ENCODE measurements at regions not wholly inside any gene's neighbourhood (a gene's known extent, or its start where the extent isn't known, plus 50 kb on each side); places are given as distances from the start of the nearest gene placed in this dataset.

- intact Hi-C loops (cut with micrococcal nuclease) (no loop called here), dilution Hi-C loops (cut with MboI; ENCODE audit: extremely low pct_ligation_motif_present, low sequenced_read_pairs) (no loop called here)
- no TSS peak for BruUV-seq (replicated peaks)
- H3K9me3 ChIP-seq (replicated peaks; ENCODE audit: control insufficient read depth, insufficient read depth, low read length): peaks cover 3% of the 10 kb centered on the region
- no peak for FAIRE-seq
- H2AFZ ChIP-seq (ENCODE audit: low read depth, low read length): no peak overlapping the region
- TF ChIP-seq GATA2 (IDR thresholded peaks at IDR 0.05; ENCODE audit: insufficient read depth, insufficient read length, low read depth, low read length) (no peak), EZH2 (IDR thresholded peaks at IDR 0.05; ENCODE audit: borderline replicate concordance, low read depth, low read length, severe bottlenecking) (no peak), POLR2A (IDR thresholded peaks at IDR 0.05; ENCODE audit: low read depth, low read length) (no peak), JUN (IDR thresholded peaks at IDR 0.05; ENCODE audit: borderline replicate concordance, insufficient read depth, insufficient read length, low read depth) (no peak), FOS (IDR thresholded peaks at IDR 0.05; ENCODE audit: borderline replicate concordance, insufficient read depth, low read length) (no peak), MYC (IDR thresholded peaks at IDR 0.05; ENCODE audit: low read depth, low read length) (no peak), POLR2AphosphoS5 (IDR thresholded peaks at IDR 0.05; ENCODE audit: insufficient read depth, low read depth, low read length) (no peak)
- TF ChIP-seq, protein P1, sequence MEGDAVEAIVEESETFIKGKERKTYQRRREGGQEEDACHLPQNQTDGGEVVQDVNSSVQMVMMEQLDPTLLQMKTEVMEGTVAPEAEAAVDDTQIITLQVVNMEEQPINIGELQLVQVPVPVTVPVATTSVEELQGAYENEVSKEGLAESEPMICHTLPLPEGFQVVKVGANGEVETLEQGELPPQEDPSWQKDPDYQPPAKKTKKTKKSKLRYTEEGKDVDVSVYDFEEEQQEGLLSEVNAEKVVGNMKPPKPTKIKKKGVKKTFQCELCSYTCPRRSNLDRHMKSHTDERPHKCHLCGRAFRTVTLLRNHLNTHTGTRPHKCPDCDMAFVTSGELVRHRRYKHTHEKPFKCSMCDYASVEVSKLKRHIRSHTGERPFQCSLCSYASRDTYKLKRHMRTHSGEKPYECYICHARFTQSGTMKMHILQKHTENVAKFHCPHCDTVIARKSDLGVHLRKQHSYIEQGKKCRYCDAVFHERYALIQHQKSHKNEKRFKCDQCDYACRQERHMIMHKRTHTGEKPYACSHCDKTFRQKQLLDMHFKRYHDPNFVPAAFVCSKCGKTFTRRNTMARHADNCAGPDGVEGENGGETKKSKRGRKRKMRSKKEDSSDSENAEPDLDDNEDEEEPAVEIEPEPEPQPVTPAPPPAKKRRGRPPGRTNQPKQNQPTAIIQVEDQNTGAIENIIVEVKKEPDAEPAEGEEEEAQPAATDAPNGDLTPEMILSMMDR (IDR thresholded peaks at IDR 0.05; ENCODE audit: extremely low read depth in 1 of 2, insufficient read depth in 1 of 2, low read depth in 1 of 2, low read length in 2 of 2): no peak
- TF ChIP-seq, protein P2, sequence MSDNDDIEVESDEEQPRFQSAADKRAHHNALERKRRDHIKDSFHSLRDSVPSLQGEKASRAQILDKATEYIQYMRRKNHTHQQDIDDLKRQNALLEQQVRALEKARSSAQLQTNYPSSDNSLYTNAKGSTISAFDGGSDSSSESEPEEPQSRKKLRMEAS (IDR thresholded peaks at IDR 0.05; ENCODE audit: insufficient read depth, insufficient read length): no peak
- H3K9me1 ChIP-seq (replicated peaks; ENCODE audit: control insufficient read depth, extremely low read depth, insufficient read depth, low read length): no peaks in the 10 kb centered on the region
- H3K36me3 ChIP-seq (ENCODE audit: control insufficient read depth in 2 of 2, extremely low read depth in 1 of 2, insufficient read depth in 2 of 2, low read length in 2 of 2): no peaks in the 10 kb centered on the region
- H3K9ac ChIP-seq (replicated peaks; ENCODE audit: extremely low read depth, insufficient read depth, low read length): no peak overlapping the region
- H3K79me2 ChIP-seq (ENCODE audit: control insufficient read depth, insufficient read depth, low read length): no peaks in the 10 kb centered on the region
- DNase-seq (ENCODE audit: low read depth, low spot score): no peak
- no peak overlapping the region for H3K27ac ChIP-seq (ENCODE audit: insufficient read depth, low read depth, low read length)
- CTCF ChIA-PET: no interaction called here
- POLR2A ChIA-PET: no interaction called here
- H4K20me1 ChIP-seq (replicated peaks; ENCODE audit: control insufficient read depth, extremely low read depth, insufficient read depth, low read length): no peaks in the 10 kb centered on the region
- H3K27me3 ChIP-seq (ENCODE audit: control insufficient read depth in 2 of 2, insufficient read depth in 2 of 2, low read length in 2 of 2): no peaks in the 10 kb centered on the region
- no peak overlapping the region for H3K4me2 ChIP-seq (ENCODE audit: insufficient read depth, low read length)
- H3K4me3 ChIP-seq (replicated peaks in 1 of 3; ENCODE audit: insufficient read depth in 1 of 3, low read depth in 1 of 3, low read length in 3 of 3): no peak overlapping the region
- H3K4me1 ChIP-seq (ENCODE audit: control insufficient read depth, extremely low read depth, insufficient read depth, low read length): no peaks in the 10 kb centered on the region
Observed at GRCh38 chr14:82905762-82906161, 1372.1 kb upstream of the SEL1L start.
